Osteocyte (in vitro differentiated cells): ENCODE measurements at regions not wholly inside any gene's neighbourhood (a gene's known extent, or its start where the extent isn't known, plus 50 kb on each side); places are given as distances from the start of the nearest gene placed in this dataset.

Source experiments
- DNase-seq: peaks from one replicate; pipeline ENCODE4 v3.0.0; 2021; ENCODE audit warnings: mixed read lengths; ENCODE audit not compliant: unreplicated experiment; ENCODE audit errors: extremely low spot score
- H3K27ac Mint-ChIP-seq: one replicate; pipeline ENCODE4 v1.8.0; 2021; ENCODE audit warnings: mild to moderate bottlenecking, mixed read lengths; ENCODE audit not compliant: unreplicated experiment
- H3K27me3 Mint-ChIP-seq: one replicate; pipeline ENCODE4 v1.8.0; 2021; ENCODE audit warnings: mixed read lengths; ENCODE audit not compliant: unreplicated experiment
- H3K36me3 Mint-ChIP-seq: one replicate; pipeline ENCODE4 v1.8.0; 2021; ENCODE audit warnings: mixed read lengths; ENCODE audit not compliant: unreplicated experiment
- H3K4me1 Mint-ChIP-seq: one replicate; pipeline ENCODE4 v1.8.0; 2021; ENCODE audit warnings: mixed read lengths; ENCODE audit not compliant: unreplicated experiment
- H3K4me3 Mint-ChIP-seq: one replicate; pipeline ENCODE4 v1.8.0; 2021; ENCODE audit warnings: mild to moderate bottlenecking, moderate library complexity, mixed read lengths; ENCODE audit not compliant: unreplicated experiment
- H3K9me3 Mint-ChIP-seq: one replicate; pipeline ENCODE4 v1.8.0; 2021; ENCODE audit warnings: mixed read lengths; ENCODE audit not compliant: unreplicated experiment
- TF ChIP-seq, protein P1 (sequence below): fragments of 200-600 bp; sonication (generic); IDR thresholded peaks from 2 replicates; pipeline ENCODE4 v1.5.0; 2021; ENCODE audit warnings: antibody characterized with exemption, mild to moderate bottlenecking, moderate library complexity

DNA sequence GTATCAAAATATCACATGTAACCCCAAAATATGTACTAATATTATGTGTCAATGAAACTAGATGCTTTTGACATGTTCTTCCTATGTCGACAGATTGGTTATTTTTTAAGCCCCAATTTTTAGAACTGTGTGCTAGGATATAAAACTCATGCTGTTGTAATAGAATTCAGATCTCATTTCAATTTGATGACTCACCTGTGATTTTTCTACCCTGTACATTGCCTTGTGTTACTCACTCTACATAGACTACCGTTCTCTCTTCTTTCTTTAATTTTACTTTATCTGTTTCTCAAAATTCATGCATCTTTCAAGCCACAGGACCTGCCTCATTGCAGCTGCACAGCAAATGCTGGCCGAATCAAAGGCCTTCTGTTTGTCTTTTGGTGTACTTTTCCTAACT is 284.5 kb downstream of the MAT2B start:
- H3K27me3 Mint-ChIP-seq = no peaks in the 10 kb centered on the region
- no peaks in the 10 kb centered on the region for H3K4me1 Mint-ChIP-seq
- no peaks in the 10 kb centered on the region for H3K36me3 Mint-ChIP-seq
- H3K27ac Mint-ChIP-seq = no peak overlapping the region
- TF ChIP-seq, protein P1, sequence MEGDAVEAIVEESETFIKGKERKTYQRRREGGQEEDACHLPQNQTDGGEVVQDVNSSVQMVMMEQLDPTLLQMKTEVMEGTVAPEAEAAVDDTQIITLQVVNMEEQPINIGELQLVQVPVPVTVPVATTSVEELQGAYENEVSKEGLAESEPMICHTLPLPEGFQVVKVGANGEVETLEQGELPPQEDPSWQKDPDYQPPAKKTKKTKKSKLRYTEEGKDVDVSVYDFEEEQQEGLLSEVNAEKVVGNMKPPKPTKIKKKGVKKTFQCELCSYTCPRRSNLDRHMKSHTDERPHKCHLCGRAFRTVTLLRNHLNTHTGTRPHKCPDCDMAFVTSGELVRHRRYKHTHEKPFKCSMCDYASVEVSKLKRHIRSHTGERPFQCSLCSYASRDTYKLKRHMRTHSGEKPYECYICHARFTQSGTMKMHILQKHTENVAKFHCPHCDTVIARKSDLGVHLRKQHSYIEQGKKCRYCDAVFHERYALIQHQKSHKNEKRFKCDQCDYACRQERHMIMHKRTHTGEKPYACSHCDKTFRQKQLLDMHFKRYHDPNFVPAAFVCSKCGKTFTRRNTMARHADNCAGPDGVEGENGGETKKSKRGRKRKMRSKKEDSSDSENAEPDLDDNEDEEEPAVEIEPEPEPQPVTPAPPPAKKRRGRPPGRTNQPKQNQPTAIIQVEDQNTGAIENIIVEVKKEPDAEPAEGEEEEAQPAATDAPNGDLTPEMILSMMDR = no peak
- H3K4me3 Mint-ChIP-seq = no peak overlapping the region
- no peak for DNase-seq
- no peaks in the 10 kb centered on the region for H3K9me3 Mint-ChIP-seq

DNA sequence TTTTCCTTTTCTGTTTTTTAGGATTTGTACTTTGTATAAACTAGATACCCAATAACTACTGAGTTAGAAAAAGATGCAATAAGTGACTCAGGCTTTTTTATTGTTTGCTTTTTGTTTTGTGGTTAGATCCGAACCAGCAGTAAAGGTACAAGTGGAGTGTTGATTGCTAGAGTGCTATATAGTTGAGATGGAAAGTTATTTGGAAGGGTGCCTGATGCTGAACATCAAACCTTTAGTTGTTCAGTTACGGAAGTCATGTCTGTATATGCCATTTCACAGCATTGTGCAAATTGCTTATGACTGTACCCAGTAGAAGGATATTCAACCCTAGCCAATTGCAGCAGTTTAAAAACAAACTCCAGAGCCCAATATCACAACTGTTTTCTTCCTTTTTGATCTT is 285.1 kb downstream of the MAT2B start:
- Mint-ChIP-seq H3K4me1 (no peaks in the 10 kb centered on the region), H3K27me3 (no peaks in the 10 kb centered on the region), H3K36me3 (no peaks in the 10 kb centered on the region), H3K4me3 (no peak overlapping the region), H3K9me3 (no peaks in the 10 kb centered on the region), H3K27ac (no peak overlapping the region)
- TF ChIP-seq, protein P1 = no peak
- DNase-seq = no peak

DNA sequence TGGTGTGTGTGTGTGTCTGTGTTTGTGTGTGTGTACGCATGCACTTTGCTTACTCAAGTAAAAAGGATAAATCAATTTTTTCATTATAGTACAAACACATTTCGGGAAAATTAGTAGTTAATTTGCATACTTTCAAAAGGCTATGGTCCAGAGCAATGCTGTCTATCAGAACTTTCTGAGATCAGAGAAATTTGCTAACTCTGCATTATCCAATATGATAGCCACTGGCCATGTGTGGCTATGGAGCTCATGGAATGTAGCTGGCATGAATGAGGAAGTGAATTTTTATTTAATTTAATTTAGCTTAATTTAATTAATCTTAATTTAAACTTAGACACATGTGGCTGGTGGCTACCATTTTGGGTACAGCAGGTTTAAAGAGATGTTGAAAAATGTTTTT is 289.6 kb downstream of the MAT2B start:
- no peak for DNase-seq
- TF ChIP-seq, protein P1 = no peak
- no peak overlapping the region for H3K27ac Mint-ChIP-seq
- no peaks in the 10 kb centered on the region for H3K4me1 Mint-ChIP-seq
- no peaks in the 10 kb centered on the region for H3K36me3 Mint-ChIP-seq
- no peak overlapping the region for H3K4me3 Mint-ChIP-seq
- H3K27me3 Mint-ChIP-seq = no peaks in the 10 kb centered on the region
- H3K9me3 Mint-ChIP-seq = no peaks in the 10 kb centered on the region

DNA sequence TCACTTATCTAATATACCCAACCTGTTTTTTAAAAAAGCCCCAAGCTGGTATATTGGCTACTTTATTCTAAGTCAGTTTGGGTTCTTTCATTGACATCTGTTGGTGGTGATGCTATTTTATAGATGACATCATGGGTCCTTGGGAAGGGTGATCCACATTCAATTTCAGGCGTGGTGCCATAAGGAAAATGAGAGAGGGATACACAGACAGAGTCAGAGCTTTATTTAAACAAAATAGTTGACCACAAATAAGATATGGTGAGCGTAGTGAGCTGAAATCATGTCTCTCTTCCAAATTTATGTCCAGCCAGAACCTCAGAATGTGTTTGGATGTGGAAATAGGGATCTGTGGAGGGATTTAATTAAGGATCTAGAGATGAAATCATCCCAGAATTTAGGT is 302.4 kb downstream of the MAT2B start:
- no peak overlapping the region for H3K4me3 Mint-ChIP-seq
- no peak overlapping the region for H3K27ac Mint-ChIP-seq
- TF ChIP-seq, protein P1 = no peak
- H3K4me1 Mint-ChIP-seq = no peaks in the 10 kb centered on the region
- no peaks in the 10 kb centered on the region for H3K36me3 Mint-ChIP-seq
- H3K9me3 Mint-ChIP-seq = no peaks in the 10 kb centered on the region
- no peak for DNase-seq
- H3K27me3 Mint-ChIP-seq = no peaks in the 10 kb centered on the region

DNA sequence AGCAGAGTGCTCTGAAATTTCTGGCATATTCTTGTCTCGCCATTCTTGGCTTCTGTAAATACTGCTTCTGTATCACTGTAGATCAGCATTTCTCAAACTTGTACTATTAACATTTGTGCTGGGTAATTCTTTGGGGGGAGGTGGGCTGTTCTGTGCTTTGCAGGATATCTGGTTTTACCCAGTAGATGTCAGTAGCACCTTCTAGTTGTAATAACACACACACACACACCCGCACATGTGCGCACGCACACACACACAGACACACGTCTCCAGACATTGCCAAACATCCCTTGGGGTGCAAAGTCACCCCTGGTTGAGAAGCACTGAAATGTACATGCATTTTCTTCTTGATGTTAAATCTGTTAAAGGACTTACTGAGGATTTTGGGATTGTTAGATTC is 304.1 kb downstream of the MAT2B start:
- no peaks in the 10 kb centered on the region for H3K9me3 Mint-ChIP-seq
- no peaks in the 10 kb centered on the region for H3K27me3 Mint-ChIP-seq
- H3K36me3 Mint-ChIP-seq = no peaks in the 10 kb centered on the region
- no peak for DNase-seq
- TF ChIP-seq, protein P1 = no peak
- no peak overlapping the region for H3K27ac Mint-ChIP-seq
- H3K4me3 Mint-ChIP-seq = no peak overlapping the region
- H3K4me1 Mint-ChIP-seq = no peaks in the 10 kb centered on the region
